GM20000 (cell line): ENCODE measurements at regions not wholly inside any gene's neighbourhood (a gene's known extent, or its start where the extent isn't known, plus 50 kb on each side); places are given as distances from the start of the nearest gene placed in this dataset.

Experiments used
- DNase-seq: peaks from one replicate; pipeline ENCODE4 v3.0.0; 2012; ENCODE audit warnings: low spot score
- CTCF ChIP-seq: IDR thresholded peaks from 2 replicates; pipeline ENCODE4 v1.5.1; 2012; ENCODE audit warnings: mild to moderate bottlenecking, control low read depth; ENCODE audit errors: extremely low read depth, missing control alignments

GRCh38 chr10:52452600-52453493 is 138.8 kb downstream of the DKK1 start:
- DNase-seq, result no peak
- no peak for TF ChIP-seq CTCF

GRCh38 chr10:52453501-52453900 is 139.4 kb downstream of the DKK1 start:
- DNase-seq, result no peak
- no peak for TF ChIP-seq CTCF

- no peak for DNase-seq
- TF ChIP-seq CTCF, result no peak
Observed at GRCh38 chr10:52454491-52454890, 140.4 kb downstream of the DKK1 start.

- DNase-seq, result no peak
- no peak for TF ChIP-seq CTCF
Observed at GRCh38 chr10:52455098-52455497, 141.0 kb downstream of the DKK1 start.

GRCh38 chr10:52459097-52459496 is 145.0 kb downstream of the DKK1 start:
- TF ChIP-seq CTCF, result no peak
- DNase-seq, result no peak

- DNase-seq, result no peak
- TF ChIP-seq CTCF, result no peak
Observed at GRCh38 chr10:52463826-52464225, 149.7 kb downstream of the DKK1 start.

GRCh38 chr10:52464368-52465124 is 150.5 kb downstream of the DKK1 start:
- no peak for TF ChIP-seq CTCF
- no peak for DNase-seq
